Liver (tissue), 3 donors: ENCODE measurements at regions not wholly inside any gene's neighbourhood (a gene's known extent, or its start where the extent isn't known, plus 50 kb on each side); places are given as distances from the start of the nearest gene placed in this dataset.

Experiments
- CTCF ChIP-seq: fragments of 150-350 bp; IDR thresholded peaks from 2 replicates; pipeline ENCODE4 v1.5.1; 2017; ENCODE audit warnings: improper control_type of control experiment, low read depth, low read length; ENCODE audit not compliant: missing input control
- HNF4A ChIP-seq, 2 donors: conservative IDR thresholded peaks; 2 replicates each; pipeline ENCODE4 v1.6.1; 2016; ENCODE audit warnings: antibody characterized with exemption in 2 of 2, mild to moderate bottlenecking in 2 of 2
- RAD21 ChIP-seq, 2 donors: IDR thresholded peaks; 2 replicates each; pipeline ENCODE4 v1.6.1; 2016; ENCODE audit warnings: antibody characterized with exemption in 2 of 2, mild to moderate bottlenecking in 2 of 2
- REST ChIP-seq: IDR thresholded peaks from 2 replicates; pipeline ENCODE4 v1.6.1; 2016; ENCODE audit warnings: antibody characterized with exemption, mild to moderate bottlenecking
- RXRA ChIP-seq, 2 donors: IDR thresholded peaks; 2 replicates each; pipeline ENCODE4 v1.6.1; 2017 to 2018; ENCODE audit warnings: antibody characterized with exemption in 2 of 2, mild to moderate bottlenecking in 1 of 2
- TAF1 ChIP-seq: conservative IDR thresholded peaks from 2 replicates; pipeline ENCODE4 v1.6.1; 2016; ENCODE audit warnings: antibody characterized with exemption, mild to moderate bottlenecking
- ZBTB33 ChIP-seq: IDR thresholded peaks from 2 replicates; pipeline ENCODE4 v1.6.1; 2016; ENCODE audit warnings: antibody characterized with exemption
- donor health status: healthy.
- donor health status: healthy.

- TF ChIP-seq CTCF (no peak), RXRA (IDR thresholded peaks at IDR 0.05) (no peak), RAD21 (IDR thresholded peaks at IDR 0.05) (no peak), HNF4A (conservative IDR thresholded peaks at IDR 0.05) (no peak), TAF1 (no peak), REST (no peak), ZBTB33 (no peak)
Observed at GRCh38 chr3:30542897-30543296, 63.5 kb upstream of the TGFBR2 start.
